ENCODE measurements at regions not wholly inside any gene's neighbourhood (a gene's known extent, or its start where the extent isn't known, plus 50 kb on each side); places are given as distances from the start of the nearest gene placed in this dataset.

- TF ChIP-seq CHD7 (IDR thresholded peaks at IDR 0.05; ENCODE audit: insufficient replicate concordance, low read length): no peak
- no peak for TF ChIP-seq NANOG (IDR thresholded peaks at IDR 0.05; ENCODE audit: insufficient read depth, low read depth, low read length, poor library complexity, severe bottlenecking)
- TF ChIP-seq BRCA1 (IDR thresholded peaks at IDR 0.05; ENCODE audit: low read depth, low read length): no peak
- TF ChIP-seq TAF1 (IDR thresholded peaks at IDR 0.05; ENCODE audit: low read depth, low read length): no peak
- no peak for TF ChIP-seq MAFK (IDR thresholded peaks at IDR 0.05; ENCODE audit: low read depth, low read length)
- TF ChIP-seq HDAC2 (IDR thresholded peaks at IDR 0.05; ENCODE audit: borderline replicate concordance in 1 of 2, low read depth in 2 of 2, low read length in 2 of 2): no peak
- no peak for TF ChIP-seq EGR1 (IDR thresholded peaks at IDR 0.05; ENCODE audit: borderline replicate concordance, low read depth, low read length)
- TF ChIP-seq, protein P1, sequence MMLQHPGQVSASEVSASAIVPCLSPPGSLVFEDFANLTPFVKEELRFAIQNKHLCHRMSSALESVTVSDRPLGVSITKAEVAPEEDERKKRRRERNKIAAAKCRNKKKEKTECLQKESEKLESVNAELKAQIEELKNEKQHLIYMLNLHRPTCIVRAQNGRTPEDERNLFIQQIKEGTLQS (IDR thresholded peaks at IDR 0.05; ENCODE audit: insufficient read depth, low read depth, low read length): no peak
- TF ChIP-seq CHD1 (IDR thresholded peaks at IDR 0.05; ENCODE audit: low read depth, low read length): no peak
- TF ChIP-seq USF2 (IDR thresholded peaks at IDR 0.05; ENCODE audit: low read length): no peak
These were observed 87.6 kb upstream of the COL5A1 start (continued) for GRCh38 chr9:134553996-134554372.
